ENCODE measurements at regions not wholly inside any gene's neighbourhood (a gene's known extent, or its start where the extent isn't known, plus 50 kb on each side); places are given as distances from the start of the nearest gene placed in this dataset.
A peak's percentile ranks its signal among the peaks of the same experiment; 100 is the strongest.

- Histone ChIP-seq H3K4me1 (ENCODE audit: control insufficient read depth, insufficient read depth, low read length) (no peaks in the 10 kb centered on the region), H3K27ac (ENCODE audit: low read depth, low read length) (no peak overlapping the region), H3K9me3 (ENCODE audit: control insufficient read depth, low read length) (no peaks in the 10 kb centered on the region), H3K9ac (ENCODE audit: extremely low read depth, low read length, poor library complexity, severe bottlenecking) (no peak overlapping the region), H3K36me3 (ENCODE audit: control insufficient read depth, insufficient read depth, low read length) (no peaks in the 10 kb centered on the region), H3K4me3 (ENCODE audit: low read length) (no peak overlapping the region), H3K27me3 (ENCODE audit: control insufficient read depth, insufficient read depth, low read length, poor library complexity, severe bottlenecking) (no peaks in the 10 kb centered on the region)
- Mint-ChIP-seq H3K4me3 (no peak overlapping the region), H3K36me3 (ENCODE audit: low read depth) (peaks cover 16% of the 10 kb centered on the region), H3K27me3 (ENCODE audit: insufficient read depth) (no peaks in the 10 kb centered on the region), H3K9me3 (no peaks in the 10 kb centered on the region), H3K4me1 (no peaks in the 10 kb centered on the region), H3K27ac (no peak overlapping the region)
- DNase-seq = no peak
- 91% methylated on average over 3 to 5 of the region's 5 CpGs for WGBS, 2 experiments (ENCODE audit: insufficient coverage in 1 of 2, insufficient read length in 1 of 2)
- no peak for TF ChIP-seq CTCF (conservative IDR thresholded peaks at IDR 0.05)
These were observed 101.2 kb downstream of the RTP5 start for GRCh38 chr2:241970716-241971115.

GRCh38 chr2:241974096-241974495 is 104.6 kb downstream of the RTP5 start:
- Mint-ChIP-seq H3K27me3 (ENCODE audit: insufficient read depth) (no peaks in the 10 kb centered on the region), H3K4me3 (no peak overlapping the region), H3K27ac (no peak overlapping the region), H3K9me3 (no peaks in the 10 kb centered on the region), H3K36me3 (ENCODE audit: low read depth) (peaks cover 21% of the 10 kb centered on the region), H3K4me1 (no peaks in the 10 kb centered on the region)
- Histone ChIP-seq H3K27ac (ENCODE audit: low read depth, low read length) (no peak overlapping the region), H3K36me3 (ENCODE audit: control insufficient read depth, insufficient read depth, low read length) (no peaks in the 10 kb centered on the region), H3K4me3 (ENCODE audit: low read length) (no peak overlapping the region), H3K9me3 (ENCODE audit: control insufficient read depth, low read length) (no peaks in the 10 kb centered on the region), H3K4me1 (ENCODE audit: control insufficient read depth, insufficient read depth, low read length) (no peaks in the 10 kb centered on the region), H3K9ac (ENCODE audit: extremely low read depth, low read length, poor library complexity, severe bottlenecking) (no peak overlapping the region), H3K27me3 (ENCODE audit: control insufficient read depth, insufficient read depth, low read length, poor library complexity, severe bottlenecking) (no peaks in the 10 kb centered on the region)
- 89 to 91% methylated on average over 12 to 15 of the region's 15 CpGs for WGBS, 2 experiments (ENCODE audit: insufficient coverage in 1 of 2, insufficient read length in 1 of 2)
- DNase-seq = no peak
- TF ChIP-seq CTCF (conservative IDR thresholded peaks at IDR 0.05) = no peak

- Histone ChIP-seq H3K9me3 (ENCODE audit: control insufficient read depth, low read length) (no peaks in the 10 kb centered on the region), H3K4me1 (ENCODE audit: control insufficient read depth, insufficient read depth, low read length) (no peaks in the 10 kb centered on the region), H3K27me3 (ENCODE audit: control insufficient read depth, insufficient read depth, low read length, poor library complexity, severe bottlenecking) (no peaks in the 10 kb centered on the region), H3K27ac (ENCODE audit: low read depth, low read length) (no peak overlapping the region), H3K36me3 (ENCODE audit: control insufficient read depth, insufficient read depth, low read length) (no peaks in the 10 kb centered on the region), H3K9ac (ENCODE audit: extremely low read depth, low read length, poor library complexity, severe bottlenecking) (no peak overlapping the region), H3K4me3 (ENCODE audit: low read length) (no peak overlapping the region)
- Mint-ChIP-seq H3K4me3 (no peak overlapping the region), H3K36me3 (ENCODE audit: low read depth) (peaks cover 21% of the 10 kb centered on the region), H3K4me1 (no peaks in the 10 kb centered on the region), H3K27ac (no peak overlapping the region), H3K9me3 (no peaks in the 10 kb centered on the region), H3K27me3 (ENCODE audit: insufficient read depth) (no peaks in the 10 kb centered on the region)
- WGBS, 2 experiments (ENCODE audit: insufficient coverage in 1 of 2, insufficient read length in 1 of 2) = 89 to 90% methylated on average over 22 to 26 of the region's 26 CpGs
- no peak for TF ChIP-seq CTCF (conservative IDR thresholded peaks at IDR 0.05)
- DNase-seq = peak; percentile 21
These were observed 105.5 kb downstream of the RTP5 start for GRCh38 chr2:241974851-241975592.

All from endodermal cell (in vitro differentiated cells).